Tibial nerve (tissue), 4 donors: ENCODE measurements at regions not wholly inside any gene's neighbourhood (a gene's known extent, or its start where the extent isn't known, plus 50 kb on each side); places are given as distances from the start of the nearest gene placed in this dataset.
"Not testable (repeated sequence)": the region's sequence is repeated elsewhere in the genome, so short reads cannot be mapped to it uniquely, and the experiment has no call there.

Experiments used
- CTCF ChIP-seq, 5 experiments: fragments of 200-600 bp in 3 of 5; fragments of 450-650 bp in 2 of 5; sonication (generic) in 3 of 5; IDR thresholded peaks; one replicate each; pipeline ENCODE4 v1.5.1; 2016 to 2019; ENCODE audit warnings: antibody characterized with exemption in 5 of 5, mild to moderate bottlenecking in 3 of 5, moderate library complexity in 2 of 5
- EP300 ChIP-seq, 2 donors: sonication (generic); formaldehyde crosslinking; IDR thresholded peaks; one replicate each; pipeline ENCODE4 v1.6.1; 2017; ENCODE audit warnings: antibody characterized with exemption in 2 of 2, mild to moderate bottlenecking in 1 of 2
- POLR2A ChIP-seq, 2 donors: fragments of 450-650 bp; IDR thresholded peaks; one replicate each; pipeline ENCODE4 v1.6.1; 2017; ENCODE audit warnings: antibody characterized with exemption in 2 of 2, mild to moderate bottlenecking in 2 of 2, moderate library complexity in 2 of 2

- not testable (repeated sequence) for TF ChIP-seq CTCF, EP300, POLR2A (IDR thresholded peaks at IDR 0.05)
Observed at GRCh38 chr12:114800566-114800965, 116.6 kb upstream of the TBX3 start.
